Endodermal cell (in vitro differentiated cells): ENCODE measurements at regions not wholly inside any gene's neighbourhood (a gene's known extent, or its start where the extent isn't known, plus 50 kb on each side); places are given as distances from the start of the nearest gene placed in this dataset.

Experiments used
- DNase-seq: peaks from one replicate; pipeline ENCODE4 v3.0.0-alpha.2; 2017
- H3K27ac ChIP-seq: 2 replicates; pipeline ENCODE4 v1.5.1; 2013; ENCODE audit warnings: mild to moderate bottlenecking, low read depth, low read length, moderate library complexity
- H3K27me3 ChIP-seq: 2 replicates; pipeline ENCODE4 v1.6.1; 2013; ENCODE audit warnings: mild to moderate bottlenecking, low read length, moderate library complexity; ENCODE audit not compliant: insufficient read depth, control insufficient read depth, poor library complexity, severe bottlenecking
- H3K36me3 ChIP-seq: 2 replicates; pipeline ENCODE4 v1.7.0; 2013; ENCODE audit warnings: mild to moderate bottlenecking, low read length, moderate library complexity; ENCODE audit not compliant: control insufficient read depth, insufficient read depth
- H3K4me1 ChIP-seq: one replicate; pipeline ENCODE4 v1.7.0; 2013; ENCODE audit warnings: low read length; ENCODE audit not compliant: control insufficient read depth, insufficient read depth
- H3K4me3 ChIP-seq: 2 replicates; pipeline ENCODE4 v1.5.1; 2013; ENCODE audit warnings: mild to moderate bottlenecking, low read length, moderate library complexity
- H3K9ac ChIP-seq: 2 replicates; pipeline ENCODE4 v1.6.1; 2013; ENCODE audit warnings: mild to moderate bottlenecking, low read length, moderate library complexity; ENCODE audit not compliant: poor library complexity, severe bottlenecking; ENCODE audit errors: extremely low read depth
- H3K9me3 ChIP-seq: 2 replicates; pipeline ENCODE4 v1.6.1; 2013; ENCODE audit warnings: mild to moderate bottlenecking, low read length, moderate library complexity; ENCODE audit not compliant: control insufficient read depth
- H3K27ac Mint-ChIP-seq: 2 replicates; pipeline ENCODE4 v1.8.0; 2020; ENCODE audit warnings: mixed read lengths
- H3K27me3 Mint-ChIP-seq: 2 replicates; pipeline ENCODE4 v1.8.0; 2021; ENCODE audit warnings: mild to moderate bottlenecking, mixed read lengths; ENCODE audit not compliant: insufficient read depth
- H3K36me3 Mint-ChIP-seq: 2 replicates; pipeline ENCODE4 v1.8.0; 2020; ENCODE audit warnings: low read depth, mixed read lengths
- H3K4me1 Mint-ChIP-seq: 2 replicates; pipeline ENCODE4 v1.8.0; 2020; ENCODE audit warnings: mixed read lengths
- H3K4me3 Mint-ChIP-seq: 2 replicates; pipeline ENCODE4 v1.8.0; 2020; ENCODE audit warnings: mild to moderate bottlenecking, moderate library complexity, mixed read lengths
- H3K9me3 Mint-ChIP-seq: 2 replicates; pipeline ENCODE4 v1.8.0; 2020; ENCODE audit warnings: mild to moderate bottlenecking, mixed read lengths
- CTCF ChIP-seq: fragments of 200-600 bp; sonication (generic); conservative IDR thresholded peaks from 2 replicates; pipeline ENCODE4 v1.5.0; 2021; ENCODE audit warnings: antibody characterized with exemption, mild to moderate bottlenecking
- WGBS, 2 experiments: methylation state at CpG; one replicate each; pipeline versions ENCODE4 v1.1.5 to v1.1.7; 2013; ENCODE audit warnings: missing lambda C conversion rate in 2 of 2, mixed read lengths in 1 of 2; ENCODE audit not compliant: insufficient coverage in 1 of 2, insufficient read length in 1 of 2; 5-methylcytosine and 5-hydroxymethylcytosine counted together

DNA sequence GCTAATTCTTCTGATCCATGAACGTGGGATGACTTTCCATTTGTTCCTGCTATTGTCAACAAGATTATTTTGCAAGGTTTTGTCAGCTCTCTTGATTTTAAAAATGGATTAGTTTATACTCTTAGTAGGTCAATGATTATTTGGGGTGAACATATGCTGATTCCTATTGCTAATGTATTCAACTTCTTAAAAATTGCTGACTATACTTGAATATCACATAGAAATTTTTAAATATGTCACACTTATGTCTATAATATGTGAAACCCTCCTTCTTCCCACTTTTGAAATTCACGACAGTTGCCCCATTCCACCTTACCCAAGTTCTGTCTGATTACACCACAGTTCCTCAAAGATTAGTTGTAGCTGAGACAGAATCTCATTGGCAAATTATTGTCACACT, 465.7 kb upstream of the TENM3 start:
- no peak overlapping the region for H3K4me3 ChIP-seq
- H3K9me3 ChIP-seq, result no peaks in the 10 kb centered on the region
- Mint-ChIP-seq H3K27me3 (no peaks in the 10 kb centered on the region), H3K4me3 (no peak overlapping the region), H3K27ac (no peak overlapping the region), H3K9me3 (peaks cover 12% of the 10 kb centered on the region), H3K36me3 (no peaks in the 10 kb centered on the region), H3K4me1 (no peaks in the 10 kb centered on the region)
- WGBS, 2 experiments, result 90 to 100% methylated on average over 1 to 2 of the region's 2 CpGs
- H3K27me3 ChIP-seq, result no peaks in the 10 kb centered on the region
- no peak overlapping the region for H3K9ac ChIP-seq
- H3K36me3 ChIP-seq, result no peaks in the 10 kb centered on the region
- H3K4me1 ChIP-seq, result no peaks in the 10 kb centered on the region
- no peak overlapping the region for H3K27ac ChIP-seq
- DNase-seq, result no peak
- TF ChIP-seq CTCF, result no peak

DNA sequence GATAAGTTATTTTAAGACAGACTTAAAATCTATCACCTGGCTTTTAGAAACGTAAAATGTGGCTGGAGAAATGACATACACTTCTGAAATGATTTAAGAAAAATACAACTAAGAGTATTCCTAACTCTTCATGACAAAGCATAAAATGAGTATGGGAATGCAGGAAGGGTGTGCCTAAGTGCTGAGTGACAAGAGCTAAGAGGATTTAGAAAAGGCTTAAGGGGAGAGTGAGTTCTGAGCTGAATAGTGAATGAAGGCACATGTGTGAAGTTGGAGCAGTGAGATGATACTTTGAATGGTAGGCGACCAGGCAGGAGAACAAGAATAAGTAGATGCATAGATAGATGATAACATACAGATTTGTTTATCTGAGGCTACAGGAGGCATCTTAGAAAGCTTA, 458.3 kb upstream of the TENM3 start:
- no peak overlapping the region for H3K9ac ChIP-seq
- no peaks in the 10 kb centered on the region for H3K9me3 ChIP-seq
- no peaks in the 10 kb centered on the region for H3K4me1 ChIP-seq
- H3K4me3 ChIP-seq, result no peak overlapping the region
- H3K36me3 ChIP-seq, result no peaks in the 10 kb centered on the region
- Mint-ChIP-seq H3K4me3 (no peak overlapping the region), H3K4me1 (peaks cover 14% of the 10 kb centered on the region), H3K27ac (no peak overlapping the region), H3K9me3 (peaks cover 8% of the 10 kb centered on the region), H3K36me3 (no peaks in the 10 kb centered on the region), H3K27me3 (no peaks in the 10 kb centered on the region)
- H3K27me3 ChIP-seq, result no peaks in the 10 kb centered on the region
- TF ChIP-seq CTCF, result no peak
- no peak overlapping the region for H3K27ac ChIP-seq
- DNase-seq, result no peak
- 87 to 91% methylated on average over 1 to 2 of the region's 2 CpGs for WGBS, 2 experiments

- H3K36me3 Mint-ChIP-seq, result no peaks in the 10 kb centered on the region
- Histone ChIP-seq H3K27ac (peak overlapping the region; percentile 67), H3K36me3 (no peaks in the 10 kb centered on the region), H3K4me1 (peaks cover 3% of the 10 kb centered on the region), H3K27me3 (no peaks in the 10 kb centered on the region), H3K9me3 (no peaks in the 10 kb centered on the region), H3K4me3 (no peak overlapping the region), H3K9ac (no peak overlapping the region)
- no peak overlapping the region for H3K27ac Mint-ChIP-seq
- WGBS, 2 experiments, result 60 to 68% methylated on average over 1 of the region's 1 CpG
- DNase-seq, result no peak
- H3K4me3 Mint-ChIP-seq, result no peak overlapping the region
- no peaks in the 10 kb centered on the region for H3K27me3 Mint-ChIP-seq
- peaks cover 10% of the 10 kb centered on the region for H3K4me1 Mint-ChIP-seq
- no peak for TF ChIP-seq CTCF
- H3K9me3 Mint-ChIP-seq, result no peaks in the 10 kb centered on the region
Observed at GRCh38 chr4:181792641-181793040, 450.6 kb upstream of the TENM3 start.
